ENCODE measurements at regions not wholly inside any gene's neighbourhood (a gene's known extent, or its start where the extent isn't known, plus 50 kb on each side); places are given as distances from the start of the nearest gene placed in this dataset.
A peak's percentile ranks its signal among the peaks of the same experiment; 100 is the strongest.
"Not testable (repeated sequence)": the region's sequence is repeated elsewhere in the genome, so short reads cannot be mapped to it uniquely, and the experiment has no call there.

DNA sequence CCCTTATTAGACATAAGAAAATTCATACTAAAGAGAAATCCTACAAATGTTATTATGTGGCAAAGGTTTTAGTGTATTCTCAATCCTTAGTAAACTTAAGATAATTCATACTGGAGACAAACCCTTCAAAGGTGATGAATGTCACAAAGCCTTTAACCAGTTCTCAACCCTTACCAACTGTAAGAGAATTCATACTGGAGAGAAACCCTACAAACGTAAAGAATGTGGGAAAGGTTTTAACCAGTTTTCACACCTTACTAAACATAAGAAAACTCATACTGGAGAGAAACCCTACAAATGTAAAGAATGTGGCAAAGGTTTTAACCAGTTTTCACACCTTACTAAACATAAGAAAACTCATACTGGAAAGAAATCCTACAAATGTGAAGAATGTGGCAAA is 93.2 kb downstream of the ZNF680 start:
- no peak for DNase-seq (ENCODE audit: extremely low read depth in 1 of 11, low read depth in 9 of 11, low spot score in 4 of 11)

DNA sequence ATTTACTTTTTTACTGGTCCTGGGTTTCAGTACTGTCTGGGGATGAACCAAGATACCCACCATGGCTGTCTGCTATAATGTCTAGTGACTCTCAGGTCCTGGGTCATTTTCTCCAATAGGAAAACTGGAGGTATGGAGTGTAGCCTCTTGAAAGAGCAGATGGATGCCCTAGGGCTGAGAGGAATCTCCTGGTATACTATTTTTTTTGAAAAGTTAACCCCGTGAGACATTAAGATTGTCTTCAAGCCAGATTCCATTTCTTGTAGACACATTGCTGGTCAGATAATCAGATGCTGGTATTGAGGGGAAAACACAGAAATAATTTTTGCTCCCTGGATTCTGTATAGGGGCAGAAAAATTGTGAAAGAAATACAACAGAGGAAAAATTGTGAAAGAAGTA is 97.3 kb downstream of the ZNF680 start:
- DNase-seq (ENCODE audit: extremely low read depth in 1 of 11, low read depth in 9 of 11, low spot score in 4 of 11), result no peak

DNA sequence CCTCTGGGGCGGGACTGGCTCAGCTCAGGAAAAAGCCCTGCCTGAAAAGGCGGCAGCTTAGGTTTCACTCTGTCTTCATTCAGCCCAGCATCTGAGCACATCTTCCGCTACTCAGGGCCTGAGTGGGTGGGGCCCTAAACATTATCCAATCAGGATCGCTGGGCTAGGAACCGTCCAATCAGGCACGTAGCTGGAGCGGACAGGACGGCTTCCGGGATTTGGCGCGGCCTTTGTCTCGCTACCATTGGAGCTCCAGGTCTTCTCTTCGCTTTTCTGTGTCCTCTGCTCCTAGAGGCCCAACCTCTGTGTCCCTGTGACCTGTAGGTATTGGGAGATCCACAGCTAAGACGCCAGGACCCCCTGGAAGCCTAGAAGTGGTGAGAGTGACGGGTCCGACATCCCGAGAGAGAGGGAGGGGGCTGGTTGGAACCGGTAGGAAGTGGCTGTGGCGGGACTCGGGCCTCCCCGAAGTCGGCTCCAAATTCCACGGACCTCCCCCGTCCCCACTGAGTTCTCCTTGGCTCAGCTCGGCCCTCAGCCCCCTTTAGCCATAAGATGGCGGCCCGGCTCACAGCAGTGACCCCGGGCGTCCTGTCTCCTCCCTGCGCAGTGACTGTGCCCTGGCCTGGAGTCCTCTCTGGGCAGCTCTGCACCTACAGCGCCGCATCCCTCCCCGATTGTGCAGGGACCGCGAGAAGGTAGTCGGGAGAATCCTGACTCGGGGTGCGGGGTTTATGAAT is 99.1 kb downstream of the ZNF680 start:
- peak in 10 of 11 donors; percentile 16 to 82 (median 38) for DNase-seq (ENCODE audit: extremely low read depth in 1 of 11, low read depth in 9 of 11, low spot score in 4 of 11)

DNA sequence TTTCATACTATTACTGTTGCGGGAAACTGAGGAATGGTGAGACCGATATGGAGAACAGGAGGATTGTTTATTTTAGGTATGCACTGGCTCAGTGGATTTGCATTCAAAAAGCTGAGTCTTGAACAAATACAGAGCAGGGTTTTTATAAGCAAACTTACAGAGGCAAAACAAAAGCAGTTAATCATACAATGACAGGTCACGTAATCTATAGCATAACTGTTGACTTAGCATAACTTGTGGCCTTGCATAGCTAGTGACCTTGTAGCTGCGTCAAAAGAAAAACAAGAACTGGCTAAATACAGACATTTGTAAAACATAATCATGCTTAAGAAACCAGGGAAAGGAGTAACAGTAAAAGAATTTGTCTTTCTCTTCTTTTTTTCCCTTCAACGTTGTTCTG is 103.0 kb downstream of the ZNF680 start:
- not testable (repeated sequence) for DNase-seq (ENCODE audit: extremely low read depth in 1 of 11, low read depth in 9 of 11, low spot score in 4 of 11)

DNA sequence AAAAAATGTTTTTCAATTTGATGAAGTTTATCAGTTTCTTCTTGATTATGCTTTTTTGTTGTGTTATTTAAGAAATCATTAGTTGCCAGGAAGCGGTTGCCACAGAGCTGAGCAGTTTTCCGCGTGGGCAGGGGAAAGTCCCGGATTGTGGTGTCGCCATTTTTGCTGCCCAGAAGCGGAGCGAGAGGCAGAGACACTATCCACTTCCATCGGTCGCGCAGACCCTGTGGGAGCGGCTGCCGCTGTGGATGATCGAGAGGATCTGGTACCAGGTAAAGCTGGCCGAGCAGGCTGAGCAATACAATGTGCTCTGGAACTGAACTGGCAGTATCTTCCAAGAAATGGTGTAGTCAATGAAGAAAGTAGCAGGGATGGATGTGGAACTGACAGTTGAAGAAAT is 119.8 kb downstream of the ZNF736 start:
- no peak for DNase-seq (ENCODE audit: extremely low read depth in 1 of 11, low read depth in 9 of 11, low spot score in 4 of 11)

DNA sequence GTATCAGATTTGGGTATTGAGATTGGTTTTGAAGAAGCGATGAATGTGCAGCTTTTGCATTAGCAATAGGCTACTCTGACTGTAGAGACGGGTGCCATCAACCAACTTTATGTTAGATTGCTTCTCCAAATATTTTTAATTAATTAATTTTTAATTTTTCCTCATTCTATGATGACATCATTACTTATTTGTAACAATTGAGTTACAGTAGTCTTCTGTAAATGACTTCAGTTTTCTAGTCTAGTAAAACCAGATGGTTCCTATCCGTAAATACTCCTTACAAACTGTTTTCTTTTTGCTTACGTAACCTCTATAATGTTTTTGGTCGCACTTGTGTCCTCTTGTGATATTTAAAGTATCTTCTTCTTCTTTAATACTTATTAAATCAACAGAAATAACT is 118.1 kb downstream of the ZNF736 start:
- no peak for DNase-seq (ENCODE audit: extremely low read depth in 1 of 11, low read depth in 9 of 11, low spot score in 4 of 11)

DNA sequence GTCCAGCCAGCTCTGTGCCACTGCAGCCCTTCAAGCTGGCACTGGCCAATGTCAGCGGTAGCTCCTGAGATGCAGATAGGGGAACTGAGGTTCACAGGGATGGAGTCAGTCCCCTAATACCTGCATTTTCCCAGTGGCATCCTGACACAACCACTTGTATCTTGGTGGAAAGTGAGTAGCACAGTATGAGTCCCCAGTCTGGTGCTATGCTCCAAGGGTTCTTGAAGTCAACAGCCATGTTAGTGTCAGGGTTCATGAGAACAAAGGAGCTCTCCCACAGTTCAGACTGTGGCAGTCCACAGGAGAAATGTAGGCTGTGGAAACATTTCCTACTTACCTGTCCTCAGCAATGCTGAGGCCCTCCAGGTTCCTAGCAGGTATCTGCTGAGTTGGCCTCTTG is 115.5 kb downstream of the ZNF736 start:
- no peak for DNase-seq (ENCODE audit: extremely low read depth in 1 of 11, low read depth in 9 of 11, low spot score in 4 of 11)

DNA sequence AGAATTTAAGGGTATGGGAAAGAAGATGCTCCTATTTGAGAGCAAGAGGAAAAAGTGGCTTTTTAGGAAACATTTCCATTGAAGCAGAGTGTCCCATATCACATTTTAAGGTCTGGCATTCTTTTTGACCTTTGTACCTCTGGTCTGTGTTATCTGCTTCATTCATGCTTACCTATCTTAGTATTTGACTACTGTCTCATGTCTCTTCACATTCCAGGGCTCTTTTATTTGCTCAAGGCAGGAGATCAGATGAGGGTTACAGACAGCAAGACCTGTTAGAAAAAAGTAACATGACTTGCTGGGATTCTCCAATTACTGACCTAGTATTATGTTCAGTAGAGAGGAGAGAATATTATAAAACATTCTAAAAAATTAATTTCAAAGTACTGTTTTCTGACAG is 111.7 kb downstream of the ZNF736 start:
- not testable (repeated sequence) for DNase-seq (ENCODE audit: extremely low read depth in 1 of 11, low read depth in 9 of 11, low spot score in 4 of 11)

DNA sequence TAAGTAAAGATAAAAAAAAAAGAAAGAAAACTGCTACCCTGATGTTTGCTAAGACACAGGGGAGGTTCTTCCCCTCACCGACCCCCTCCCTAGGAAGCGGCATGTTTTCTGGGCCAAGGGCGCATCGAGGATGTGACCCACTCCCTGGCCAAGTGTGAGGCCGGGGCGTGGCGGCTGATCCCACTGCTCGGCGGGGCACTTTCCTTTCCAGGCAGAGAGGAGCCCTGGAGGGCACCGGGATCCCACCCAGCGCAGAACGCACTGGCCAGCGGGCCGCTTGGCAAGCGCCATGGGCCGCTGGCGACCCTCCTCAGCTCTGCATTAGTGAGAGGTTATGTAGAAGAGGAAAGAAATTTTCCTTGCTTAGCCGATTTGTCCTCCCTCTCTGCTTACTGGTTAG is 93.4 kb downstream of the ZNF736 start:
- no peak for DNase-seq (ENCODE audit: extremely low read depth in 1 of 11, low read depth in 9 of 11, low spot score in 4 of 11)

Measured in renal cortex interstitium (tissue), 11 donors.